ENCODE measurements at regions not wholly inside any gene's neighbourhood (a gene's known extent, or its start where the extent isn't known, plus 50 kb on each side); places are given as distances from the start of the nearest gene placed in this dataset.
"Not testable (repeated sequence)": the region's sequence is repeated elsewhere in the genome, so short reads cannot be mapped to it uniquely, and the experiment has no call there.

DNA sequence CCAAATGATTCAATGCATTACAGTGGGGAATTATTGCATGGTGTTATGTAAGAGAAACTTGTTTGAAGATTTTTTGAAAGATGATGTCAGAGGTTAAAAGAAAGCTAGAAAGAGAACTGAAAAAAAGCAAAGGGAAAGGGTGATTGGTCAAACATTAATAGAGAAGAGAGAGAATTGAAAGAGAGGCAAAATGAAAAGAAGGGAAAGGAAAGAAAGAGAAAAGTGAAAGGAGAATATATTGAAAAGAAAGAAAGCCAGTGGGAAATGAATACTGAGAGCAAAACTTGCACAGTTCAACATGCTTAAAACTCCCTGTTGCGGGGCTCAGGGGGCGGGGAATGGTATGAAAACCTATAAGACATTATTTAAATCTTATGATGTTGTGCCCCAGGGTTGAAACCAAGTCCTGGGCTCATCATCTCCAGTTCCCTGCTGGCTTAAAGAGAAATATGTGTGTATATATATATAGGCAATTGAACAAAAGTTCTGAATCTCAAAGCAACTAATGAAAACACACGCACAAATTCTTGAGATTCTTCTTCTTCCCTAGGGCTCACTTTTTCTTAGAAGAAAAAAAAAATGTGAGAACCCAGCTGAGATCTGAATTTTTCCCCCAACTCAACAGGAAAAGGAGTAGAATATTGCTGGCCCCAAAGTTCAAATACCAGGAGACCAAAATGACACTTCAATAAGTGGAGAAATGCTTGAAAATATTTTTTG is 2045.9 kb upstream of the CELF4 start:
- no peak for DNase-seq

DNA sequence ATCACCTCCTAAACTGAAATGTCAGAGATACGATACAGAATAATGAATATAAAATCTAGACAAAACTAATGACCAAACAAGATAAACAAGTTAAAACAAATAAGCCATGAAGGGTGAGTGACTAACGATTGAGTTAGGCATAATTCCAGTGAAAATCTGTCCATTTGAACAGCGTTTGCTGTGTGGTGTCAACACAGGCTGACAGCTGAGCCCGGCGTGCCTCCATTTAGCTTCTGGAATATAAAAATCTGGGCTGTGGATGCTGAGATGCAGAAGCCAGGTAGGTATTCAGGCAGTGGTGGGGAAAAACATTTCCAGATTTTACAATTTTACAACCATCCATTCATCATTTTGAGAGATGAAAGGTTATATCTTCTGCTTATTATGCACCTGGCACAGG is 2041.4 kb upstream of the CELF4 start:
- DNase-seq: no peak

DNA sequence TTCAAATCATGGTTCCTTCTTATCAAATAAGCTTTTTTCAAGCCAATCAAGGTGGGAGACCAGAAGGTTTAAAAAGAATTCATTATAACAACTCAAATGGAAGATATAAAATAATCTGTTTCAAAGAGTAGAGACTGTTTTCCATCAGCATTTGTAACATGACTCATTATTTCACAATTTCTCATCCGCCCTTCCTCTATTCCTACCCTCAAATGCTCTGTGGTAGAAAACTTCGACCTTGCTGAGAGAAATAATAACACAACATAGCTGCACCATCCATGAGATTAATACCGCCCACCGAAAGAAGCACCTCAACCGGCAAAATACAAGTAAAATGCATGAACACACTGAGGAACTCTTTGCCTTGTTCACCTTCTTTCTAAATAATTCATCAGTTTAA is 2039.2 kb upstream of the CELF4 start:
- no peak for DNase-seq

DNA sequence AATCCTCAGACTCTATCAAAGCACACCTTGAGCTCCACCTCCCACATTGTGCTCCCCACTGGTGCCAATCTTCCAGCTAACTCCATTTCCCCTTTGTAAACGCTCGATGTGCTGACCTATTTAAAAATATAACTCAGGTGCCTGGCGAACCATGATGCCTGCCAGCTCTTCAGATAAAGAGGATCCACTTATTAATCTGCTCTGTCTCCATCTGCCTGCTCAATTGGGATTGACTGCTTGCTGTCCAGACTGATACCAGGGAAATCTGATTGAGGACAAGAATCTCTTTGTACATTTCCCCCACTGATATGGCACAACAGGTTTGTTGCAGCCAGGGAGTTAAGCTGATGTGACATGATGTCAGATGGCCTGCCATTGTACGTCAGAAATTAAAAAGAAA is 2036.5 kb upstream of the CELF4 start:
- DNase-seq: no peak

DNA sequence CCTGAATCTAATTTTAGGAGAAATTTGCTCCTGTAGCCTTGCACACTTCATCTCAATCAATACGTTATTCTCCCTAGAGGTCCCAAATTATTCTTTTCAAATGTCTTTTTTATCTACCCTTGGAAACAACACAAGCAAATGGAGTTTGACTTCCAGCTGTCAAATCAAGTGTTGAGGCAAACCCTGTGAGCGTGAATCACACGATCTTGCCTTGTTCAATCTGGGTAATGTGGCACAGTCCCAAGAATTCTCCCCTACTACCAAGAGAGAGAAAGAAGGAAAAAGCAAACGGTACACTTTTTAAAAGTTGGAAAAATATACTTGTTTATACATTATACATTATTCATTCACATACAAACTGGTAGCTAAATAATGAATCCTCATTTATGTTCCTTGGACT is 2035.3 kb upstream of the CELF4 start:
- no peak for DNase-seq

DNA sequence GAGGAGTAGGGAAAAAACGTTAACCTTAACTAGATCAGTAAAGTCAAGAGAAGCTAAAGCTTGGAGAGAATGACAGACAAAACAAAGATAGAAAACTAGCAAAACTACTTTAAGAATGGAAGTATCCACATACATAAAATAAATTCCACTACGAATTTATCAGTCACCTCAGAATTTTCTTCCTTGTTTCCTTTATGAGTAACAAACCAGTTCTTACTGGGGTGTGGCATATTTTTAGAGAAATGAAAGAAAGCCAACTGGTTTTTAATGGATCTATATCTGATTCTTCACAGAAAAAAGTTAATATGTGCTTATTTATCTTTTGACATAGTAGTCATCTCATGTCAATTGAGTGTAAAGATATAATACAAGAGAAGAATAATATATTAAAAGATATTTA is 2033.7 kb upstream of the CELF4 start:
- DNase-seq: no peak

DNA sequence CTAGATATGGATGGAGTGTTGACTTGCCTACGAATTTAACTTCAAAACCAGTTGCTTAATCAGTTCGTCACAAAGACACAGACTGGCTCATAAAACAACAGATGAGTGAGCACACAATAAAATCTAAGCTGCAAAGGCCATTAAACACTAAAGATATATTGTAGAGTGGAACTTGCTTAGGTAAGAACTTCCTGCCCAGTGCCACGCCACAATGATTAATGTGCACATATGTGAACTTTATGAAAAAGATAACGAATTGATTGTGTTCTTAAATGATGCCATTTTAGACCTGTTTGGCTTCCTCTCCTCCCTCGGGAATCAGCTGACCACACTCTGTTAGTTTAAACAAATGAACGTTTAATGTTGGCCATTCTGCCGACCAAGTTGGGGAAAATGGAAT is 2031.3 kb upstream of the CELF4 start:
- DNase-seq: no peak

DNA sequence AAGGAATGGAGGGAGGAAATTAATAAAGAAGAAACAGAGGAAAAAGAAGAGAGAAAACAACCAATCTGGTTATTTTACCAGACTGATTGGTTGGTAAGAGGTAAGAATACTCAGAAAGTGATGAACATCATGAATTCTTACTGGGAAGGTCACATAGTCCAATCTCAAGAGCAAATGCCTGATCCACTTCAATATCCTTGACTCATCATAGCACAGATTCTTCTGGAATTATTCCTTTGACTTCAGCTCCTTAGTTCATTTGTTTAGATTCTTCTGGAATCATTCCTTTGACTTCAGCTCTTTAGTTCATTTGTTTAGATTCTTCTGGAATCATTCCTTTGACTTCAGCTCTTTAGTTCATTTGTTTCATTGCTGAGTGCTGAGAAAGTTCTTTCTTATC is 2030.6 kb upstream of the CELF4 start:
- DNase-seq: no peak

DNA sequence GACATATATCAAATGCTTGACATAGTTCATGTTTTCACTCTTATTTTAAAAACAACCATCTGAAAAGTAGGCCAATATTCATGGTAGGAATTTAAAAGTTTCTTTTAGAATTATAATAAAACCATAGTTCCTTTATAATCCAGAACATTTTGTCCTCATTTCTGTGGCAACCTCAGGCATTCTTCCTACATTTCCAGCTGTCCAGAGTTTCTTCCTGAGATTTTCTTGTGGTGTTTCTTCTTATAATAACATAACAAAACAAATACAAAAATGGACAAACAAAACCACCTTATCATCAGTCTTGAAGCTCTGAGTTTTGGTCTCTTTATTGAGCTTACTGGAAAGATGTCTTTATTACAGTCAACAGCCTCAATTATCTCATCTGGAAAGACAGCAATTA is 2028.6 kb upstream of the CELF4 start:
- DNase-seq: no peak

DNA sequence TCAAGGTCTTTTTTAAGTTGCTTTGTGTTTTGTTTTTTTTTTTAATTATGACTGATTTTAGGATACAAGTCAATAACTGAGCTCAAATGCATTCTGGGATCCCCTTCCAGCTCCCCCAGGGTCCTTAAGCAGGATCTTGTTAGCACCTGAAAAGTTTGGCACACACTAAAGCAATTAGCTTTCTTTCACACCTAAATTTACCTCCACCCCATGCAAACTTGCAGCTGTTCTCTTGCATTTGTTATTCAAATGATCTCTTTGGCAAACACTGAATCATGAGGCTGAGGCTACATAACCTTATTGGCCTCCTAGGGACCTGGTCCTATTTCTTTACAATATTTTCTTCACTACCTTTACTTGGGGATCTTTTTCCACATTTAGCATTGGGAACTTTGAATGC is 2026.1 kb upstream of the CELF4 start:
- no peak for DNase-seq

DNA sequence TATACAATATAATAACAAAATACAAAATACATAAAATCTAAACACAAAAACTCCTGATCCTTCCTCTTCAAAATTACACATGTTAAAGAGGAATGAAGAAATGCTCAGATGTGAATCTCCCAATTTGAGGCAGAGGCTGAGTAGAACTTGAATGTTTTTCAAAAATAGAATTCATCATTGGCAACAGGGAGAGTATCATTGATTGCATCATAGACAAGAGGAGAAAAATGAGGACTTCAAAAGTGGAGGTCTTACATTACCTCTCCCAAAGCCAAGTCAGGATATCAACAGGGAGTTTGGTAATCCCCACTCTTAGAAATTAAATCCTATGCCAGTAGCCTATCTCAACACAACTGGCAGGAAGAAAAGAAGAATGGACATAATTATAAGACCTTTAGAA is 2023.9 kb upstream of the CELF4 start:
- no peak for DNase-seq

DNA sequence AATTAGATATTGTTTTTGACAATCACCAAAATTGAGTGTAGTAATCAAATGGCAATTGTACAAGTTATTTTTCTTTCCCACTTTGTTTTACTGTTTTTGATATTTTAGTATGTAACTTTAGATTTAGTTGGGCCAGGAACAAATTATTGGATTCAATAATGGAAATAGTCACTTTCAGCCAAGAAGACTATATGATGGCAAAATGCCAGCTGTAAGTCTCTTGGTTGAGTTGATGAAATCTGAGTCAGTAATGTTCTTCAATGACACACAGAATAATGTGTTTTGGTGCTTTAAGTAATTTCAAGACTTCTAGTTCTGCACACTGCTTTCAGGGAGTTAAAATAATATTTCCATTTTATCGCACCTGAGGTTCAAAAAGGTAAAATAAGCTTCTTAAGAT is 2022.0 kb upstream of the CELF4 start:
- DNase-seq: no peak

DNA sequence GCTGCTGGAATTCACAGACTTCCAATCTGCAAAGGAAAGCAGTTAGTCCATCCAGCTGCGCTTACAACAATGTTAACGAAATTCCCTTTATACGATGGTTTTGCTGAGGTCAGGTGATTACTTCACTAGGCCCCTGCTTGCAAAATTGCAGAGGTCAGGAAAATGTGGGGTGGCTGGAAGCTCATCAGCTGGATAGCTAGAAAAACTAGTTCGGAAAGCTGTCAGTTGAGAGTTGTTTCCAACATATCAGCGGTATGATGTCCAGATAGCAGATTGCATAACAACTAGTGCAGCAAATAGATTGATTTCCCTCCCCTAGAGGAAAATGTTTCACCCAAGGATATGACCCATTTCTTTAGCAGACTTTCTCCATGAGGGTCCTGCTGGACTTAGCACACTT is 2021.1 kb upstream of the CELF4 start:
- no peak for DNase-seq

DNA sequence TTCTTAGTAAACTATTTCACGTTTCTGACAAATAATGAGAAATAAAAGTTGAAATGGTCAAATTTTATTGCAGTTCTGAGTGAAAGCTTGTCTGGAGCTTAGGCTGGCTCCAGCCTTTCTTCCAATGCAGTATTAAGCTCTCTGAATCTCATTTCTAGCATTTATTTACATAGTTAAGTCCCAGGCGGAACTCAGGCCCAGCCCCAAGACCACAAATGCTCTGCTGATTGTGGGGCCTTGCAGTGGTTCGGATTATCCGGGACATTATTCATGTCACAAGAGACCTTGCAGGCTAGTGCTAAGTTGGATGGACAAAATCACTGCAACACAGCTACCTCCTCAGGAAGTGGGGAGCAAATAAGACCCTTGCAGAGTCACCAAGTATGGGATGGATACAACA is 2009.3 kb upstream of the CELF4 start:
- no peak for DNase-seq

DNA sequence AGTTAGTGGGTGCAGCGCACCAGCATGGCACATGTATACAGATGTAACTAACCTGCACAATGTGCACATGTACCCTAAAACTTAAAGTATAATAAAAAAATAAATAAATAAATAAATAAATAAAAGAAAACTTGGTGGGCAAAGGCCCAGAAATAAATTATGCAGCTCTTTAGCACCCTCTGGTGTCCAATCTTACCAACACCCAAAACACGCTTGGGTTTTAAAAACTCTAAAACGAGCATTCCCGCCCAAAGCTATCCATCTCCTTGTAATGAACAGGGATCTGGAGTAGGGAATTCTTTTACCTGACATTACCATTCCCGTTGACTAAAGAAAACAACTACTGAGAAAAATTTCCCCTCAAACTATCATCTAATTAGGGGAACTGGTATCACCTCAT is 2005.9 kb upstream of the CELF4 start:
- no peak for DNase-seq

DNA sequence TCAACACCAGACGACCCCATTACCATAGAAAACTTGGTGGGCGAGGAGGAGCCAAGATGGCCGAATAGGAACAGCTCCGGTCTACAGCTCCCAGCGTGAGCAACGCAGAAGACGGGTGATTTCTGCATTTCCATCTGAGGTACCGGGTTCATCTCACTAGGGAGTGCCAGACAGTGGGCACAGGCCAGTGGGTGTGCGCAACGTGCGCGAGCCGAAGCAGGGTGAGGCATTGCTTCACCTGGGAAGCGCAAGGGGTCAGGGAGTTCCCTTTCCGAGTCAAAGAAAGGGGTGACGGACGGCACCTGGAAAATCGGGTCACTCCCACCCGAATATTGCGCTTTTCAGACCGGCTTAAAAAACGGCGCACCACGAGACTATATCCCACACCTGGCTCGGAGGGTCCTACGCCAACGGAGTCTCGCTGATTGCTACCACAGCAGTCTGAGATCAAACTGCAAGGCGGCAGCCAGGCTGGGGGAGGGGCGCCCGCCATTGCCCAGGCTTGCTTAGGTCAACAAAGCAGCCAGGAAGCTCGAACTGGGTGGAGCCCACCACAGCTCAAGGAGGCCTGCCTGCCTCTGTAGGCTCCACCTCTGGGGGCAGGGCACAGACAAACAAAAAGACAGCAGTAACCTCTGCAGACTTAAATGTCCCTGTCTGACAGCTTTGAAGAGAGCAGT is 2000.1 kb upstream of the CELF4 start:
- not testable (repeated sequence) for DNase-seq

DNA sequence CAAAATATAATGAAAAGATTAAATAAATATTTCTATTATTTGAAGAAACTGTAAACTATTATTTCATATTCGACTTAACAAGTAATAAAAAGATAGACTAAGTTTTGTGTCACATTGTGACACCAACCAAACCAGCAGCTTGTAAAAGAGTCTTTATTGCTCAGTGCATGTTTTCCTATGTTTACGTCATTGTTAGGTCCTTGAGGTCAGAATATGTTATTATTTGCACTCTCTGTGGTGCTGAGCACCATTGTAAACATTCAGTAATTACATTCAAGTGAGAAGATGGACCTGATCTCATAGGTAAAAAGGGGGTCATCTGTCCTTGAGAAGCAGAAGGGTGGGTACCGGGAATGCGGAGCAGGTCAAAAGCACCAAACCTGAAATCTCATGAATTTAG is 1999.1 kb upstream of the CELF4 start:
- DNase-seq: no peak

DNA sequence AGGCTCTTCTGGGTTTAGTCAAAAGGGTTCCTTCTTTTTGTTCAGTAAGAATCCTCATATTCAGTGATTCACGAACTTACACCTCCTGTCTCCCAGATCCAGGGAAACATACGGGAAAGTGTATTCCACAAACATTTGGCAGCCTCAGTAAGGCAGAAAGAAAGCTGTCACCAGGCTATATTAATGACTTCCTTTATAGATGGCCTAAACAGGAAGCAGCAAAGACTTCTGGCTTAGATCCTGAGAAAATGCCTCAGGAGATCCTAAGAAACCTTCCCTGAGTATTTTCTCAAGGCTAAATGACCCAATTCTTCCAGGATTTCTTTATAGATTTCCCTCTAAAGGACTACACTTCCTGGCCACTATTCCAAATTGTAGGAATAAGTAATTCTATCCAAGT is 1995.5 kb upstream of the CELF4 start:
- no peak for DNase-seq

DNA sequence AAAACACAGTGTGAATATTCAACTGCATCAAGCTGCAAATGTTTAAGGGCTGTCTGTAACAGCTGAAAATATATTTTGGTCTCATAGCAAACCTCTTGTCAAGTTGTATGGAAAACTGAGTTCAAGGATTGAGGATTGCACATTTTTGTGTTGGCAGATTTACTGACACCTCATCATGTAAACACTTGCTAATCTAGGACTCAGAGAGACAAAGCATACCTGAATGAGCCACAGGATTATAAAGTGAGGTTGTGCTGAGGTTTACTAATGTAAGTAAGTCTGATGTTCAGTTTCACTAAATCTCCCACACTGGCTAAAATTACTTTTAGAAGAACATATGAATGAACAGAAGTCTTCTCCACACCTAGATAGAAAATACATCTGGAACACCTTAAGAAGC is 1993.1 kb upstream of the CELF4 start:
- no peak for DNase-seq

DNA sequence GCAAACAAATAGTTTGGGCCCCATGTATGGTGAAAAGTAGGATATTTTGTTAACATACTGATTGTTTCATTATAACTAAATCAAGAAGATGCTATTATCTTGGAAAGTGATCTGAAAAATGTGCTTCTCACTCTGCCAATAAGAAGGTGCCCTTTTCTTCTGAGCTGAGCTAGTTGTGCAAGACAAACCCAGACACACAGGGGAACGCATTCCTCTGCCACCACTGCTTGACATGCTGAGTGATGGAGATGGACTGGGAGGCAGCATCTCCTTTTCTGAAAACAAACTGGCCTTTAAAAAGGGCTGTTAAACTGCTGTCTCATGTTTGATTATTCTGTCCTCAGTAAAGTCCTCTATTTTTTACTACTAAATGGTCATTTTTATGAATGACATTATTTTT is 1989.9 kb upstream of the CELF4 start:
- no peak for DNase-seq

DNA sequence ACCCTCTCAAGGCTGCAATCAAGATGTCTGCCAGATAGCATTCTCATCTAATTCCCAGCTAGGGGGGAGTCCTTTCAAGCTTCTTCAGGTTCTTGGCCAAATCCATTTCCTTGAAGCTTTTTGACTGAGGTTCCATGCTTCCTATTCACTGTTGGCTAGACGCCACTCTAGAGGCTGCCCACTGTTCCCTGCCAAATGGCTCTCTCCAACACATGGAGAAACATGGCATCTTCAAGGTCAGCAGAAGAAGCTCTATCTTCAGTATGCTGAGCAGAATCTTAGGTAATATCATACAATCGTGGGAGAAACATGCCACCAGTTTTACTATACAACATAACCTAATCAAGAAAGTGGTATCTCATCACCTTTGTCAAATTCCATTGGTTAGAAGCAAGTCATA is 1985.1 kb upstream of the CELF4 start:
- DNase-seq: no peak

DNA sequence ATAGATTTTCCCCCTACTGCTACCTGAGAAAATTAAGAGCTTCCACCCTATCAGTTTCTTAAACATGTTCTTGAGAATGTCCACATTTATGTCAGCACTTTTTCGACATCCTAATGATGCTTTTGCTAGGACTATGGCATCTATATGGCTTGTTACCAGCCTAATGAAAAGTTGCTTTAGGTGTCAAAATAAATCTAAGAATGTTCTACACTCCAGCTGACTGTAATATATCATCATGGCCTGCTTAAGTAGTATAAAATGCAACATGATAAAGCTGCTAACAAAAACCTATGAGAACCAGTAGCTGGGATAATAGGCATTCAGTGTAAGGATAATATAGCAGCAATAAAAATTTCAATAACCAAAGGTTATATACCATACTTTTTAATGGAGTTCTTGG is 1983.5 kb upstream of the CELF4 start:
- no peak for DNase-seq

DNA sequence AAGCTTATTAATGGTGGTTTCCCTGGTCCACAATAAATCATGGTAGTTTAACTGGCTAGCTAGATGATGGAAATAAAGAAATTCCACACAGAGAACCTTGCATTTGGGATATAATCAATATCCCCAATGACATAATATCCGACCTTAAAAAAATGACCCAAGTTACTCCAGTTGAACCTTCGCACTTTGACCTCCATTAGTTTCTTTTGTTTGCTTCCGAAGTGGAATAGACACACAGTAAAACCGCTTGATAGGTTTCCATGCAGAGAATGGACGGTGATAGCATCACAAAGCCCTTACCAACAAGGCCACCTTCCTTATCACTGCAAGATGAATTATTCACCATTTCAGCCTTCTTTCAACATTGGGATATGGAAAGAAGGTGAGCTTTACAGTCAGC is 1966.1 kb upstream of the CELF4 start:
- DNase-seq: no peak

DNA sequence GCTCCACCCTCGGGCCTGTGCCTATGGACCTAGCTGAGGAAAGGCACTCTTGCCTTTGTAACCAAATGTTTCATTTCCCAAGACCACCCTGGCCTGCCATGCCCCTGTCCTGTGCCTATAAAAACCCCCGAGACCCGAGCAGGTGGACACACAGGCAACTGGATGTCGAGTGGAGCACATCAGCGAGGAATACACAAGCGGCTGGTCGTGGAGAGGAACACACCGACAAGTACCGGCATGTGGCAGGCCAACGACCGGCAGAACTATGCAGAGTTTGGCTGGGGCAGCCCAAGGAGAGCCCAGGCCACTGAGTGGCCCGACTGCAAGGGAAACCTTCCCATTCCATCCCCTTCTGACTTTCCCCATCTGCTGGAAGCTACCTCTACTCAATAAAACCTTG is 1963.8 kb upstream of the CELF4 start:
- no peak for DNase-seq

DNA sequence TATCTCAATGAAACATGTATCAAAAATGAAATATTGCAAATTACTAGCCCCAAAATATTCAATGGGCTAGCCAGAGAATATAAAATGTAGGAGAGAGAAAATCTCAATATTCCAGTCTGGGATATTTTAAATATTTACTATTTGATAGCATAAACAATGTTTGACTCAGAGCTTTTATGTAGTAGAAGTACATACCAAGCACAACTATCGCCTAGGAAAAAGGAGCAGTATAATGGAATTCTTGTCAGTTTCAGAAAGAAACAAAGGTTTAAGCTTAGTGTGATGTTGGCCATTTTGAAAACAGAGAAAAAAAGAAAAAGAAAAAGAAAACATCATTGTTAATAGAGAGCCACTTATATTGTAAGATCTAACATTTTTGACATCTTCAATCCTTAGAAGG is 1961.9 kb upstream of the CELF4 start:
- DNase-seq: no peak

Measured in CD4-positive, alpha-beta T cell treated with Interleukin-17A for 4 hours (primary cell).